Endothelial cell of umbilical vein (primary cell): ENCODE measurements at regions not wholly inside any gene's neighbourhood (a gene's known extent, or its start where the extent isn't known, plus 50 kb on each side); places are given as distances from the start of the nearest gene placed in this dataset.

Experiments
- BruUV-seq: library from RNA; stranded (reverse); fragments of 400-500 nt; replicated peaks from 2 replicates; lab custom pipeline; 2021; lab: Mats Ljungman, UMichigan
- CTCF ChIA-PET: fragments of 300-600, 350-600 bp; sonication (Branson Sonifier 250); formaldehyde crosslinking; loops from one replicate; lab custom pipeline; 2021; ENCODE audit warnings: antibody characterized with exemption, inconsistent platforms; lab: Charles Lee
- POLR2A ChIA-PET: fragments of 300-600, 350-600 bp; sonication (Branson Sonifier 250); formaldehyde crosslinking; loops from one replicate; lab custom pipeline; 2021; ENCODE audit warnings: antibody characterized with exemption, inconsistent platforms; lab: Charles Lee
- DNase-seq: peaks from one replicate; pipeline ENCODE4 v3.0.0-alpha.2; 2011; ENCODE audit warnings: low read depth, low spot score
- FAIRE-seq: peaks from 2 replicates; lab custom pipeline; 2011; peaks lifted over from hg19 to GRCh38; lab: Jason Lieb, UNC
- H2AFZ ChIP-seq: 2 replicates; pipeline ENCODE4 v1.6.0; 2012; ENCODE audit warnings: low read depth, low read length, control low read depth, inconsistent platforms
- H3K27ac ChIP-seq: 2 replicates; pipeline ENCODE4 v1.5.1; 2011; ENCODE audit warnings: low read depth, mild to moderate bottlenecking, control low read depth, low read length, moderate library complexity; ENCODE audit not compliant: insufficient read depth
- H3K27me3 ChIP-seq, 2 experiments: 2 replicates each; pipeline versions ENCODE4 v1.6.0 to v1.6.1; 2011; ENCODE audit warnings: low read length in 2 of 2, mixed read lengths in 1 of 2; ENCODE audit not compliant: control insufficient read depth in 2 of 2, insufficient read depth in 2 of 2
- H3K36me3 ChIP-seq, 2 experiments: 2 replicates in 1 of 2; 3 replicates in 1 of 2; pipeline ENCODE4 v1.5.1; 2011; ENCODE audit warnings: low read length in 2 of 2, mild to moderate bottlenecking in 1 of 2, moderate library complexity in 1 of 2; ENCODE audit not compliant: control insufficient read depth in 2 of 2, insufficient read depth in 2 of 2; ENCODE audit errors: extremely low read depth in 1 of 2
- H3K4me1 ChIP-seq: 3 replicates; pipeline ENCODE4 v1.5.1; 2011; ENCODE audit warnings: mild to moderate bottlenecking, low read length; ENCODE audit not compliant: control insufficient read depth, insufficient read depth; ENCODE audit errors: extremely low read depth
- H3K4me2 ChIP-seq: 2 replicates; pipeline ENCODE4 v1.6.1; 2011; ENCODE audit warnings: low read length, control low read depth, mixed read lengths; ENCODE audit not compliant: insufficient read depth
- H3K4me3 ChIP-seq, 3 experiments: fragments of 200-600 bp in 1 of 3; sonication (generic), shearing (Covaris generic) in 1 of 3; replicated peaks in 1 of 3; 2 replicates each; pipeline ENCODE4 v1.5.1; 2011 to 2016; ENCODE audit warnings: control low read depth in 3 of 3, low read length in 3 of 3, mild to moderate bottlenecking in 2 of 3, inconsistent platforms in 1 of 3, low read depth in 1 of 3, moderate library complexity in 1 of 3; ENCODE audit not compliant: insufficient read depth in 1 of 3
- H3K79me2 ChIP-seq: 2 replicates; pipeline ENCODE4 v1.6.0; 2012; ENCODE audit warnings: low read length, inconsistent platforms; ENCODE audit not compliant: control insufficient read depth, insufficient read depth
- H3K9ac ChIP-seq: replicated peaks from 2 replicates; pipeline ENCODE3; 2011; ENCODE audit warnings: low read length, control low read depth; ENCODE audit not compliant: insufficient read depth; ENCODE audit errors: extremely low read depth
- H3K9me1 ChIP-seq: replicated peaks from 3 replicates; pipeline ENCODE4 v1.6.0; 2011; ENCODE audit warnings: mild to moderate bottlenecking, low read length; ENCODE audit not compliant: control insufficient read depth, insufficient read depth; ENCODE audit errors: extremely low read depth
- H3K9me3 ChIP-seq: replicated peaks from 2 replicates; pipeline ENCODE4 v1.5.1; 2012; ENCODE audit warnings: low read length, inconsistent platforms; ENCODE audit not compliant: control insufficient read depth, insufficient read depth
- H4K20me1 ChIP-seq: replicated peaks from 2 replicates; pipeline ENCODE3; 2011; ENCODE audit warnings: mild to moderate bottlenecking, low read length; ENCODE audit not compliant: control insufficient read depth, insufficient read depth; ENCODE audit errors: extremely low read depth
- EZH2 ChIP-seq: IDR thresholded peaks from 2 replicates; pipeline ENCODE4 v1.6.1; 2012; ENCODE audit warnings: borderline replicate concordance, low read depth, mild to moderate bottlenecking, moderate library complexity, low read length, inconsistent platforms; ENCODE audit not compliant: severe bottlenecking
- FOS ChIP-seq: IDR thresholded peaks from 2 replicates; pipeline ENCODE4 v1.6.1; 2011; ENCODE audit warnings: mild to moderate bottlenecking, low read length, moderate library complexity, borderline replicate concordance; ENCODE audit not compliant: insufficient read depth
- GATA2 ChIP-seq: IDR thresholded peaks from 2 replicates; pipeline ENCODE4 v1.7.0; 2011; ENCODE audit warnings: low read depth, mild to moderate bottlenecking, moderate library complexity, mixed read lengths, low read length; ENCODE audit not compliant: insufficient read length, insufficient read depth
- JUN ChIP-seq: IDR thresholded peaks from 2 replicates; pipeline ENCODE4 v1.6.1; 2011; ENCODE audit warnings: borderline replicate concordance, low read depth; ENCODE audit not compliant: insufficient read length, insufficient read depth
- MYC ChIP-seq: IDR thresholded peaks from one replicate; pipeline ENCODE4 v1.6.1; 2011; ENCODE audit warnings: mild to moderate bottlenecking, low read depth, low read length
- POLR2A ChIP-seq: IDR thresholded peaks from 2 replicates; pipeline ENCODE4 v1.6.1; 2012; ENCODE audit warnings: low read depth, mild to moderate bottlenecking, control low read depth, low read length
- POLR2AphosphoS5 ChIP-seq: IDR thresholded peaks from 2 replicates; pipeline ENCODE4 v1.6.1; 2012; ENCODE audit warnings: low read depth, mild to moderate bottlenecking, control low read depth, low read length, moderate library complexity; ENCODE audit not compliant: insufficient read depth
- dilution Hi-C: fragments of 300-500 bp; cut with MboI; formaldehyde crosslinking; loops from one replicate; pipeline ENCODE4 v1.15.0; 2019; ENCODE audit warnings: low sequenced_read_pairs; ENCODE audit not compliant: extremely low pct_ligation_motif_present
- intact Hi-C: fragments of 100-400 bp; cut with micrococcal nuclease; formaldehyde crosslinking; loops from one replicate; pipeline ENCODE4 v1.10.0; 2022
- TF ChIP-seq, protein P1 (sequence below), 2 donors: IDR thresholded peaks; 1 replicate in 1 of 2; 2 replicates in 1 of 2; pipeline ENCODE4 v1.5.1; 2011; ENCODE audit warnings: low read length in 2 of 2, mild to moderate bottlenecking in 2 of 2, moderate library complexity in 2 of 2, control low read depth in 1 of 2, inconsistent platforms in 1 of 2, low read depth in 1 of 2; ENCODE audit not compliant: insufficient read depth in 1 of 2; ENCODE audit errors: extremely low read depth in 1 of 2
- TF ChIP-seq, protein P2 (sequence below): IDR thresholded peaks from 2 replicates; pipeline ENCODE4 v1.6.1; 2011; ENCODE audit not compliant: insufficient read depth, insufficient read length

DNA sequence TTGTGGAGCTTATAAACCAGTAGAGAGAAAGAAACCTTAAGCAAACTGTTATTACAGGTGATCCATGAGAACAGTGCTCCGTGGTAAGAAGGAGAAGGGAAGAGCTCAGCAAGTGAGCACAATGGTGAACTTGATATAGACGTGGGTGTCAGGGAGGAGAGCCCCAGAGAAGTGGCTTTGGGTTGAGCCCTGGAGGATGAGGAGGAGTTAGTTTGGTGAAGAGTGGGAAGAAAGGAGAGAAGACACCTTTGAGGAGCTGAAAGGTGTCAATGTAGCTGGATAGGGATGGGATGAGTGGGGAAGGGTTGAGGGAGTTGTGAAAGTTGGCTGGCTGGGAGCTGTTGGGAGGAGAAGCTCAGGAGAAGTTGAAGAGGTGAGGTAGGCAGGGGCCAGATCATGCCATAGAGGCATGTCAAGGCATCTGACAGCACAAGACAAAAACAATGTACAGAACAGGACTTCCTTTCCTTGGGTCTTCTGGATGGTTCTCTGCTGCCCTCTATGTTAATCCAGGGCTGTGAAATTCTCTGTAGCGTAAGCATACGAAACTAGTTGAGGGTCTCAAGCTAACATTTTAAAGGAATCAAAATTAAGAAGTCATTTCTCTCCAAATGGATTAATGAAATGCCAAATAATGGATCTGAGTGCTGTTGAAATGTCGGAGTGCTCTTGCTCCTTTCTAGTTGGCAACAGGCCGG, 501.9 kb downstream of the KDM4C start:
- FAIRE-seq = no peak

More for the DNA sequence above, 501.9 kb downstream of the KDM4C start:
- Histone ChIP-seq H3K4me2 (no peak overlapping the region), H3K27ac (no peak overlapping the region), H3K79me2 (no peaks in the 10 kb centered on the region), H3K36me3 (no peaks in the 10 kb centered on the region), H3K27me3 (no peaks in the 10 kb centered on the region), H4K20me1 (no peaks in the 10 kb centered on the region), H2AFZ (no peak overlapping the region), H3K4me1 (no peaks in the 10 kb centered on the region), H3K9me3 (no peaks in the 10 kb centered on the region), H3K9ac (no peak overlapping the region), H3K4me3 (no peak overlapping the region), H3K9me1 (no peaks in the 10 kb centered on the region)
- CTCF ChIA-PET = no interaction called here
- no peak for DNase-seq
- intact Hi-C loops = no loop called here
- POLR2A ChIA-PET = no interaction called here
- dilution Hi-C loops = no loop called here
- no TSS peak for BruUV-seq
- TF ChIP-seq JUN = no peak
- no peak for TF ChIP-seq GATA2
- TF ChIP-seq EZH2 = no peak
- no peak for TF ChIP-seq POLR2A
- TF ChIP-seq, protein P1, sequence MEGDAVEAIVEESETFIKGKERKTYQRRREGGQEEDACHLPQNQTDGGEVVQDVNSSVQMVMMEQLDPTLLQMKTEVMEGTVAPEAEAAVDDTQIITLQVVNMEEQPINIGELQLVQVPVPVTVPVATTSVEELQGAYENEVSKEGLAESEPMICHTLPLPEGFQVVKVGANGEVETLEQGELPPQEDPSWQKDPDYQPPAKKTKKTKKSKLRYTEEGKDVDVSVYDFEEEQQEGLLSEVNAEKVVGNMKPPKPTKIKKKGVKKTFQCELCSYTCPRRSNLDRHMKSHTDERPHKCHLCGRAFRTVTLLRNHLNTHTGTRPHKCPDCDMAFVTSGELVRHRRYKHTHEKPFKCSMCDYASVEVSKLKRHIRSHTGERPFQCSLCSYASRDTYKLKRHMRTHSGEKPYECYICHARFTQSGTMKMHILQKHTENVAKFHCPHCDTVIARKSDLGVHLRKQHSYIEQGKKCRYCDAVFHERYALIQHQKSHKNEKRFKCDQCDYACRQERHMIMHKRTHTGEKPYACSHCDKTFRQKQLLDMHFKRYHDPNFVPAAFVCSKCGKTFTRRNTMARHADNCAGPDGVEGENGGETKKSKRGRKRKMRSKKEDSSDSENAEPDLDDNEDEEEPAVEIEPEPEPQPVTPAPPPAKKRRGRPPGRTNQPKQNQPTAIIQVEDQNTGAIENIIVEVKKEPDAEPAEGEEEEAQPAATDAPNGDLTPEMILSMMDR (IDR thresholded peaks at IDR 0.05; ENCODE audit: extremely low read depth in 1 of 2, insufficient read depth in 1 of 2, low read depth in 1 of 2, low read length in 2 of 2) = no peak
- TF ChIP-seq MYC = no peak
- no peak for TF ChIP-seq POLR2AphosphoS5
- no peak for TF ChIP-seq FOS
- TF ChIP-seq, protein P2, sequence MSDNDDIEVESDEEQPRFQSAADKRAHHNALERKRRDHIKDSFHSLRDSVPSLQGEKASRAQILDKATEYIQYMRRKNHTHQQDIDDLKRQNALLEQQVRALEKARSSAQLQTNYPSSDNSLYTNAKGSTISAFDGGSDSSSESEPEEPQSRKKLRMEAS = no peak
